Head of caudate nucleus (tissue), 42 donors: ENCODE measurements at regions not wholly inside any gene's neighbourhood (a gene's known extent, or its start where the extent isn't known, plus 50 kb on each side); places are given as distances from the start of the nearest gene placed in this dataset.
"Not testable (repeated sequence)": the region's sequence is repeated elsewhere in the genome, so short reads cannot be mapped to it uniquely, and the experiment has no call there.

Experiments used
- DNase-seq, 42 donors: peaks; one replicate each; pipeline versions ENCODE4 v3.0.0 to v3.0.0-alpha.2; 2020 to 2021; ENCODE audit warnings: mixed read lengths in 7 of 42
- intact Hi-C: fragments of 100-400 bp; cut with DNase I; formaldehyde crosslinking; loops from one replicate; pipeline ENCODE4 v1.15.0; 2022

GRCh38 chr21:35274923-35275322, 225.8 kb upstream of the RUNX1 start:
- intact Hi-C loops: no loop called here
- no peak for DNase-seq

GRCh38 chr21:35274090-35274489, 225.0 kb upstream of the RUNX1 start:
- no peak for DNase-seq
- intact Hi-C loops: no loop called here

GRCh38 chr21:35273333-35273732, 224.2 kb upstream of the RUNX1 start:
- intact Hi-C loops: no loop called here
- no peak for DNase-seq

- intact Hi-C loops, DNase-seq: not testable (repeated sequence)
These were observed 222.4 kb upstream of the RUNX1 start for GRCh38 chr21:35271344-35272118.

GRCh38 chr21:35268817-35269216, 219.7 kb upstream of the RUNX1 start:
- intact Hi-C loops: no loop called here
- no peak for DNase-seq

- no peak for DNase-seq
- intact Hi-C loops: no loop called here
These were observed 219.2 kb upstream of the RUNX1 start for GRCh38 chr21:35268261-35268660.

- intact Hi-C loops: no loop called here
- DNase-seq: no peak
These were observed 217.4 kb upstream of the RUNX1 start for GRCh38 chr21:35266546-35266945.

GRCh38 chr21:35265170-35265877, 216.2 kb upstream of the RUNX1 start:
- DNase-seq: no peak
- intact Hi-C loops: no loop called here

- intact Hi-C loops: no loop called here
- no peak for DNase-seq
These were observed 210.4 kb upstream of the RUNX1 start for GRCh38 chr21:35259457-35259856.

GRCh38 chr21:35258521-35258920, 209.4 kb upstream of the RUNX1 start:
- no peak for DNase-seq
- intact Hi-C loops: no loop called here

- intact Hi-C loops: no loop called here
- DNase-seq: peak in 1 of 42 donors; percentile 1
These were observed 208.3 kb upstream of the RUNX1 start for GRCh38 chr21:35257413-35257812.

GRCh38 chr21:35256468-35256988, 207.4 kb upstream of the RUNX1 start:
- intact Hi-C loops: no loop called here
- DNase-seq: peak in 22 of 42 donors; percentile 4 to 71 (median 23)

GRCh38 chr21:35254765-35255138, 205.7 kb upstream of the RUNX1 start:
- intact Hi-C loops: no loop called here
- DNase-seq: no peak

- intact Hi-C loops: no loop called here
- peak in 1 of 42 donors; percentile 19 for DNase-seq
These were observed 205.1 kb upstream of the RUNX1 start for GRCh38 chr21:35254006-35254764.

GRCh38 chr21:35252831-35253230, 203.7 kb upstream of the RUNX1 start:
- no peak for DNase-seq
- intact Hi-C loops: no loop called here

- intact Hi-C loops: no loop called here
- no peak for DNase-seq
These were observed 200.5 kb upstream of the RUNX1 start for GRCh38 chr21:35249636-35250035.

GRCh38 chr21:35245879-35246278, 196.8 kb upstream of the RUNX1 start:
- intact Hi-C loops: no loop called here
- no peak for DNase-seq

GRCh38 chr21:35244514-35244913, 195.4 kb upstream of the RUNX1 start:
- intact Hi-C loops: no loop called here
- no peak for DNase-seq

GRCh38 chr21:35243171-35243570, 194.1 kb upstream of the RUNX1 start:
- no peak for DNase-seq
- intact Hi-C loops: no loop called here

GRCh38 chr21:35239811-35240219, 190.7 kb upstream of the RUNX1 start:
- intact Hi-C loops: no loop called here
- DNase-seq: no peak
